Gastroesophageal sphincter (tissue), 4 donors: ENCODE measurements at regions not wholly inside any gene's neighbourhood (a gene's known extent, or its start where the extent isn't known, plus 50 kb on each side); places are given as distances from the start of the nearest gene placed in this dataset.

Experiments
- ATAC-seq: fragments of 150-250 bp; one replicate; pipeline ENCODE4 v1.9.1; 2016; ENCODE audit warnings: mild to moderate bottlenecking, moderate library complexity
- H3K27ac ChIP-seq, 4 donors: fragments of 200-600 bp; sonication (generic) in 3 of 4; 1 replicate in 3 of 4; 2 replicates in 1 of 4; pipeline ENCODE4 v1.5.1; 2016 to 2019
- H3K27me3 ChIP-seq: fragments of 200-600 bp; sonication (generic); one replicate; pipeline ENCODE4 v1.5.1; 2019
- H3K36me3 ChIP-seq, 2 donors: fragments of 200-600 bp; sonication (generic); one replicate each; pipeline ENCODE4 v1.5.1; 2019; ENCODE audit warnings: control low read depth in 1 of 2
- H3K4me1 ChIP-seq, 3 donors: fragments of 200-600 bp; sonication (generic); 1 replicate in 2 of 3; 2 replicates in 1 of 3; pipeline ENCODE4 v1.5.1; 2016 to 2019; ENCODE audit warnings: control low read depth in 2 of 3
- H3K4me3 ChIP-seq, 2 donors: fragments of 200-600 bp; sonication (generic); one replicate each; pipeline ENCODE4 v1.5.1; 2019; ENCODE audit warnings: mild to moderate bottlenecking in 1 of 2, moderate library complexity in 1 of 2
- H3K9me3 ChIP-seq, 3 donors: fragments of 200-600 bp; sonication (generic); one replicate each; pipeline ENCODE4 v1.5.1; 2017 to 2019; ENCODE audit warnings: control low read depth in 2 of 3
- CTCF ChIP-seq, 4 experiments: fragments of 200-600 bp in 2 of 4; fragments of 450-650 bp in 2 of 4; sonication (generic) in 1 of 4; IDR thresholded peaks; one replicate each; pipeline ENCODE4 v1.5.1; 2017 to 2019; ENCODE audit warnings: antibody characterized with exemption in 4 of 4, mild to moderate bottlenecking in 2 of 4, moderate library complexity in 2 of 4
- EP300 ChIP-seq: sonication (generic); formaldehyde crosslinking; IDR thresholded peaks from one replicate; pipeline ENCODE4 v1.6.1; 2017; ENCODE audit warnings: antibody characterized with exemption, mild to moderate bottlenecking
- POLR2A ChIP-seq, 2 donors: fragments of 450-650 bp; IDR thresholded peaks; one replicate each; pipeline ENCODE4 v1.6.1; 2017; ENCODE audit warnings: antibody characterized with exemption in 2 of 2, mild to moderate bottlenecking in 2 of 2, moderate library complexity in 1 of 2
- POLR2AphosphoS5 ChIP-seq: sonication (generic); formaldehyde crosslinking; IDR thresholded peaks from one replicate; pipeline ENCODE4 v1.6.1; 2017; ENCODE audit warnings: antibody characterized with exemption
- WGBS, 2 donors: methylation state at CpG; one replicate each; pipeline ENCODE4 v1.1.5; 2018; ENCODE audit warnings: low coverage in 1 of 2; 5-methylcytosine and 5-hydroxymethylcytosine counted together

- no peaks in the 10 kb centered on the region for H3K4me1 ChIP-seq
- H3K27me3 ChIP-seq = peaks cover 26% of the 10 kb centered on the region
- H3K4me3 ChIP-seq = no peak overlapping the region
- TF ChIP-seq POLR2AphosphoS5 = no peak
- no peak for TF ChIP-seq EP300
- no peak for TF ChIP-seq POLR2A (IDR thresholded peaks at IDR 0.05)
- TF ChIP-seq CTCF (IDR thresholded peaks at IDR 0.05) = no peak
- ATAC-seq = no peak
- H3K27ac ChIP-seq = no peak overlapping the region
- H3K36me3 ChIP-seq = no peaks in the 10 kb centered on the region
- H3K9me3 ChIP-seq = peaks cover 0 to 4% (median 0%) of the 10 kb centered on the region in 3 donors
- WGBS, 2 donors = 84 to 85% methylated on average over 3 of the region's 3 CpGs
Observed at GRCh38 chr21:38696579-38696978, 109.2 kb upstream of the ETS2 start.

GRCh38 chr21:38699048-38699447 is 106.7 kb upstream of the ETS2 start:
- peaks cover 0 to 11% (median 0%) of the 10 kb centered on the region in 3 donors for H3K4me1 ChIP-seq
- no peak overlapping the region for H3K27ac ChIP-seq
- ATAC-seq = no peak
- peaks cover 39% of the 10 kb centered on the region for H3K27me3 ChIP-seq
- TF ChIP-seq POLR2A (IDR thresholded peaks at IDR 0.05) = no peak
- no peak for TF ChIP-seq CTCF (IDR thresholded peaks at IDR 0.05)
- TF ChIP-seq EP300 = no peak
- TF ChIP-seq POLR2AphosphoS5 = no peak
- no peak overlapping the region for H3K4me3 ChIP-seq
- 100% methylated on average over 2 of the region's 2 CpGs; no CpG with 5 or more reads in 1 of the 2 donors for WGBS, 2 donors
- H3K9me3 ChIP-seq = peaks cover 0 to 4% (median 0%) of the 10 kb centered on the region in 3 donors
- H3K36me3 ChIP-seq = no peaks in the 10 kb centered on the region

- H3K27ac ChIP-seq = no peak overlapping the region
Observed at GRCh38 chr21:38702196-38702595, 103.5 kb upstream of the ETS2 start.

GRCh38 chr21:38709876-38710275 is 95.9 kb upstream of the ETS2 start:
- no peak overlapping the region for H3K4me3 ChIP-seq
- H3K4me1 ChIP-seq = no peaks in the 10 kb centered on the region
- H3K9me3 ChIP-seq = no peaks in the 10 kb centered on the region
- 69% methylated on average over 4 of the region's 4 CpGs; no CpG with 5 or more reads in 1 of the 2 donors for WGBS, 2 donors
- ATAC-seq = no peak
- peaks cover 42% of the 10 kb centered on the region for H3K27me3 ChIP-seq
- TF ChIP-seq POLR2A (IDR thresholded peaks at IDR 0.05) = no peak
- TF ChIP-seq POLR2AphosphoS5 = no peak
- no peak for TF ChIP-seq EP300
- no peak for TF ChIP-seq CTCF (IDR thresholded peaks at IDR 0.05)
- H3K27ac ChIP-seq = no peak overlapping the region
- H3K36me3 ChIP-seq = no peaks in the 10 kb centered on the region

More at GRCh38 chr21:38702196-38702595, 103.5 kb upstream of the ETS2 start:
- Histone ChIP-seq H3K4me3 (no peak overlapping the region), H3K27me3 (peaks cover 64% of the 10 kb centered on the region), H3K36me3 (no peaks in the 10 kb centered on the region), H3K4me1 (peaks cover 0 to 11% (median 0%) of the 10 kb centered on the region in 3 donors), H3K9me3 (peaks cover 0 to 4% (median 0%) of the 10 kb centered on the region in 3 donors)
- no peak for TF ChIP-seq POLR2A (IDR thresholded peaks at IDR 0.05)
- TF ChIP-seq CTCF (IDR thresholded peaks at IDR 0.05) = no peak
- no peak for TF ChIP-seq EP300
- TF ChIP-seq POLR2AphosphoS5 = no peak
- 3 to 29% methylated on average over 6 to 8 of the region's 9 CpGs for WGBS, 2 donors
- no peak for ATAC-seq

- no peaks in the 10 kb centered on the region for H3K36me3 ChIP-seq
- H3K4me3 ChIP-seq = no peak overlapping the region
- TF ChIP-seq CTCF (IDR thresholded peaks at IDR 0.05) = peak in 2 of 4 experiments; percentile 10 to 43
- TF ChIP-seq POLR2A (IDR thresholded peaks at IDR 0.05) = no peak
- peaks cover 24% of the 10 kb centered on the region for H3K27me3 ChIP-seq
- WGBS, 2 donors = 54 to 100% methylated on average over 1 of the region's 1 CpG
- no peak overlapping the region for H3K27ac ChIP-seq
- H3K9me3 ChIP-seq = no peaks in the 10 kb centered on the region
- no peak for ATAC-seq
- no peaks in the 10 kb centered on the region for H3K4me1 ChIP-seq
Observed at GRCh38 chr21:38712071-38712470, 93.7 kb upstream of the ETS2 start.
